IMR-90 (cell line): ENCODE measurements at regions not wholly inside any gene's neighbourhood (a gene's known extent, or its start where the extent isn't known, plus 50 kb on each side); places are given as distances from the start of the nearest gene placed in this dataset.

Source experiments
- ATAC-seq: fragments of 200-7000 bp; cut with Tn5 transposase; 2 replicates; pipeline ENCODE4 v1.9.1; 2020; ENCODE audit warnings: low read depth, mild to moderate bottlenecking, moderate library complexity
- BruUV-seq: library from RNA; stranded (reverse); fragments of 400-500 nt; replicated peaks from 2 replicates; lab custom pipeline; 2021; lab: Mats Ljungman, UMichigan
- CTCF ChIA-PET: fragments of 300-600 bp; formaldehyde crosslinking; extraction: SDS; loops from one replicate; lab custom pipeline; 2021; ENCODE audit warnings: antibody characterized with exemption; lab: Yijun Ruan, JAX
- POLR2A ChIA-PET: fragments of 300-600 bp; sonication (Branson Sonifier 250); formaldehyde crosslinking; loops from one replicate; lab custom pipeline; 2022; ENCODE audit warnings: antibody characterized with exemption; ENCODE audit not compliant: unreplicated experiment; lab: Charles Lee
- DNase-seq: peaks from one replicate; pipeline ENCODE4 v3.0.0; 2013
- H2AFZ ChIP-seq: replicated peaks from 2 replicates; pipeline ENCODE3; 2013; ENCODE audit warnings: low read length, mild to moderate bottlenecking; ENCODE audit not compliant: poor library complexity
- H2AK5ac ChIP-seq: 2 replicates; pipeline ENCODE4 v1.6.1; 2013; ENCODE audit warnings: low read depth, low read length, inconsistent platforms
- H2AK9ac ChIP-seq: replicated peaks from 2 replicates; pipeline ENCODE3; 2013; ENCODE audit warnings: mild to moderate bottlenecking, low read depth, low read length, moderate library complexity; ENCODE audit not compliant: poor library complexity
- H2BK120ac ChIP-seq: 2 replicates; pipeline ENCODE4 v1.6.1; 2013; ENCODE audit warnings: low read depth, low read length, inconsistent platforms
- H2BK15ac ChIP-seq: 3 replicates; pipeline ENCODE4 v1.6.1; 2013; ENCODE audit warnings: low read depth, low read length, inconsistent platforms
- H2BK20ac ChIP-seq: 2 replicates; pipeline ENCODE4 v1.6.1; 2013; ENCODE audit warnings: low read depth, mild to moderate bottlenecking, inconsistent platforms, low read length, moderate library complexity
- H2BK5ac ChIP-seq: 2 replicates; pipeline ENCODE4 v1.6.1; 2013; ENCODE audit warnings: mild to moderate bottlenecking, low read depth, low read length, inconsistent platforms; ENCODE audit not compliant: poor library complexity, severe bottlenecking
- H3K14ac ChIP-seq: replicated peaks from 2 replicates; pipeline ENCODE4 v1.6.1; 2013; ENCODE audit warnings: low read depth, low read length, inconsistent platforms
- H3K18ac ChIP-seq: 2 replicates; pipeline ENCODE4 v1.6.1; 2013; ENCODE audit warnings: low read depth, low read length, control low read depth
- H3K23ac ChIP-seq: 2 replicates; pipeline ENCODE4 v1.6.1; 2013; ENCODE audit warnings: low read depth, low read length, inconsistent platforms
- H3K27ac ChIP-seq: 2 replicates; pipeline ENCODE4 v1.5.1; 2013; ENCODE audit warnings: mild to moderate bottlenecking, control low read depth, low read length; ENCODE audit not compliant: insufficient read depth
- H3K27me3 ChIP-seq: 2 replicates; pipeline ENCODE4 v1.6.1; 2013; ENCODE audit warnings: low read length; ENCODE audit not compliant: control insufficient read depth, insufficient read depth
- H3K36me3 ChIP-seq: 2 replicates; pipeline ENCODE4 v1.6.1; 2013; ENCODE audit warnings: low read length, mixed read lengths; ENCODE audit not compliant: control insufficient read depth, insufficient read depth
- H3K4ac ChIP-seq: 2 replicates; pipeline ENCODE4 v1.6.1; 2013; ENCODE audit warnings: low read depth, low read length, inconsistent platforms
- H3K4me1 ChIP-seq: 2 replicates; pipeline ENCODE4 v1.6.1; 2013; ENCODE audit warnings: low read length, mixed read lengths; ENCODE audit not compliant: control insufficient read depth, insufficient read depth
- H3K4me2 ChIP-seq: 2 replicates; pipeline ENCODE4 v1.6.1; 2013; ENCODE audit warnings: low read depth, mild to moderate bottlenecking, control low read depth, low read length, moderate library complexity
- H3K4me3 ChIP-seq: 2 replicates; pipeline ENCODE4 v1.5.1; 2013; ENCODE audit warnings: low read depth, mild to moderate bottlenecking, control low read depth, low read length, moderate library complexity; ENCODE audit not compliant: insufficient read depth
- H3K56ac ChIP-seq: 2 replicates; pipeline ENCODE4 v1.6.1; 2013; ENCODE audit warnings: low read length, inconsistent platforms; ENCODE audit not compliant: insufficient read depth; ENCODE audit errors: extremely low read depth
- H3K79me1 ChIP-seq, 2 experiments: 2 replicates each; pipeline ENCODE4 v1.6.1; 2013; ENCODE audit warnings: low read length in 2 of 2, inconsistent platforms in 1 of 2, low read depth in 1 of 2
- H3K9ac ChIP-seq: 2 replicates; pipeline ENCODE4 v1.6.1; 2013; ENCODE audit warnings: low read depth, low read length, control low read depth
- H3K9me1 ChIP-seq: 2 replicates; pipeline ENCODE4 v1.6.1; 2013; ENCODE audit warnings: low read length, inconsistent platforms; ENCODE audit not compliant: insufficient read depth
- H3K9me3 ChIP-seq: 2 replicates; pipeline ENCODE4 v1.6.1; 2013; ENCODE audit warnings: low read length; ENCODE audit not compliant: control insufficient read depth, insufficient read depth
- H4K20me1 ChIP-seq: 2 replicates; pipeline ENCODE4 v1.6.1; 2013; ENCODE audit warnings: low read length, inconsistent platforms; ENCODE audit not compliant: insufficient read depth
- H4K5ac ChIP-seq: 2 replicates; pipeline ENCODE4 v1.6.1; 2013; ENCODE audit warnings: mild to moderate bottlenecking, low read depth, low read length, control low read depth
- H4K8ac ChIP-seq, 2 experiments: 2 replicates each; pipeline ENCODE4 v1.6.1; 2013; ENCODE audit warnings: low read depth in 2 of 2, low read length in 2 of 2, control low read depth in 1 of 2, inconsistent platforms in 1 of 2
- H4K91ac ChIP-seq: 2 replicates; pipeline ENCODE4 v1.6.1; 2013; ENCODE audit warnings: low read depth, low read length, inconsistent platforms; ENCODE audit not compliant: insufficient read depth
- FOS ChIP-seq: fragments of 150-350 bp; IDR thresholded peaks from 2 replicates; pipeline ENCODE4 v1.6.1; 2016; ENCODE audit warnings: low read depth, low read length
- POLR2A ChIP-seq: IDR thresholded peaks from 2 replicates; pipeline ENCODE4 v1.6.1; 2012; ENCODE audit warnings: mild to moderate bottlenecking, low read depth, low read length
- WGBS, 2 experiments: methylation state at CpG; one replicate each; pipeline versions ENCODE4 v1.1.5 to v1.1.7; 2013; ENCODE audit warnings: missing lambda C conversion rate in 2 of 2; ENCODE audit not compliant: insufficient read length in 1 of 2; ENCODE audit errors: extremely low coverage in 2 of 2; 5-methylcytosine and 5-hydroxymethylcytosine counted together
- dilution Hi-C: fragments of 300-500 bp; cut with HindIII; formaldehyde crosslinking; loops from one replicate; pipeline ENCODE4 v1.14.3; 2018; ENCODE audit warnings: low sequenced_read_pairs; ENCODE audit not compliant: unreplicated experiment
- in situ Hi-C: fragments of 300-500 bp; cut with MboI; formaldehyde crosslinking; loops from 3 replicates; pipeline ENCODE4 v1.14.3; 2019; ENCODE audit warnings: low sequenced_read_pairs, inconsistent platforms, mixed read lengths
- intact Hi-C: fragments of 100-400 bp; cut with micrococcal nuclease; formaldehyde crosslinking; loops from 2 replicates; pipeline ENCODE4 v1.10.0; 2022

- Histone ChIP-seq H3K56ac (no peak overlapping the region), H3K4me2 (no peak overlapping the region), H3K79me1 (no peaks in the 10 kb centered on the region), H4K5ac (no peak overlapping the region), H3K4me1 (no peaks in the 10 kb centered on the region), H3K9me1 (no peaks in the 10 kb centered on the region), H2BK5ac (no peak overlapping the region), H3K23ac (no peak overlapping the region), H2BK15ac (no peak overlapping the region), H4K20me1 (no peaks in the 10 kb centered on the region), H3K27me3 (no peaks in the 10 kb centered on the region), H3K14ac (no peak overlapping the region), H4K91ac (no peak overlapping the region), H2AFZ (no peak overlapping the region), H3K18ac (no peak overlapping the region), H3K4me3 (no peak overlapping the region), H3K4ac (no peak overlapping the region), H3K27ac (no peak overlapping the region), H2AK9ac (no peak overlapping the region), H3K9me3 (no peaks in the 10 kb centered on the region; the same call in none of the 2 replicates), H3K9ac (no peak overlapping the region), H4K8ac (no peak overlapping the region), H2AK5ac (no peak overlapping the region), H3K36me3 (no peaks in the 10 kb centered on the region), H2BK120ac (no peak overlapping the region), H2BK20ac (no peak overlapping the region)
- intact Hi-C loops (no loop called here), dilution Hi-C loops (no loop called here), in situ Hi-C loops (no loop called here)
- DNase-seq: no peak
- TF ChIP-seq FOS: no peak
- no peak for TF ChIP-seq POLR2A
- whole genome bisulfite sequencing, 2 experiments: no CpG with 5 or more reads among the region's 2 CpGs
- CTCF ChIA-PET: no interaction called here
- no TSS peak for BruUV-seq
- no peak for ATAC-seq
- POLR2A ChIA-PET: no interaction called here
These were observed 1209.9 kb downstream of the NSUN3 start for GRCh38 chr3:95272781-95273180.
